ENCODE measurements at regions not wholly inside any gene's neighbourhood (a gene's known extent, or its start where the extent isn't known, plus 50 kb on each side); places are given as distances from the start of the nearest gene placed in this dataset.
A peak's percentile ranks its signal among the peaks of the same experiment; 100 is the strongest.
"Not testable (repeated sequence)": the region's sequence is repeated elsewhere in the genome, so short reads cannot be mapped to it uniquely, and the experiment has no call there.

- no peaks in the 10 kb centered on the region for H3K27me3 ChIP-seq
- H3K9me3 ChIP-seq: no peaks in the 10 kb centered on the region
- TF ChIP-seq CTCF (IDR thresholded peaks at IDR 0.05; ENCODE audit: low read depth, low read length): no peak
- H3K36me3 ChIP-seq: no peaks in the 10 kb centered on the region
- no peak overlapping the region for H3K4me3 ChIP-seq (ENCODE audit: low read depth, low read length)
- H3K4me1 ChIP-seq: peaks cover 9% of the 10 kb centered on the region
- no peak for DNase-seq
Measured at GRCh38 chr7:46607176-46607575, 686.1 kb upstream of the IGFBP3 start.

- no peak for TF ChIP-seq CTCF (IDR thresholded peaks at IDR 0.05; ENCODE audit: low read depth, low read length)
- no peak for DNase-seq
- H3K27me3 ChIP-seq: no peaks in the 10 kb centered on the region
- H3K9me3 ChIP-seq: no peaks in the 10 kb centered on the region
- no peaks in the 10 kb centered on the region for H3K36me3 ChIP-seq
- H3K4me1 ChIP-seq: peaks cover 9% of the 10 kb centered on the region
- H3K4me3 ChIP-seq (ENCODE audit: low read depth, low read length): no peak overlapping the region
Measured at GRCh38 chr7:46606761-46607160, 685.7 kb upstream of the IGFBP3 start.

DNA sequence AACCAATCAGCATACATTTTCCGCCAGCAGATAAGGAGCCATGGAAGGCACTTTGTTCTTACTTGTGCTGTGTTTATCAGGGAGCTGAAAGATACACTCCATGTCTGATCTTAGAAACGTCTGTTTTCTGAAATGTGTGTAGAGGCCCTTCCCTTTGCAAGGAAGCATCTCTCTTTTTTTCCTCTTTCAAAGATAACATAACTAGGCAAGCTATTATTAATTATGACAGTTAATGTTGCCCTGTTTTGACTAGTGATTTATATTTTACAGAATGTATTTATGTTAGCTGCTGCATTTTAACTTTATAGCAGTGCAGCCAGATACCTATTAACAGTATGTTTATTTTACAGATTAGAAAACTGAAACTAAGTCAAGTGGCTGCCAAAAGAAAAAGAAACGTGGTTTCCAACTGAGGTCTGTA lies 683.2 kb upstream of the IGFBP3 start:
- no peak for TF ChIP-seq CTCF (IDR thresholded peaks at IDR 0.05; ENCODE audit: low read depth, low read length)
- Histone ChIP-seq H3K9me3 (no peaks in the 10 kb centered on the region), H3K4me1 (peaks cover 9% of the 10 kb centered on the region), H3K27me3 (no peaks in the 10 kb centered on the region), H3K4me3 (ENCODE audit: low read depth, low read length) (no peak overlapping the region), H3K36me3 (no peaks in the 10 kb centered on the region)
- DNase-seq: no peak

GRCh38 chr7:46603780-46604179 lies 682.7 kb upstream of the IGFBP3 start:
- Histone ChIP-seq H3K4me1 (peaks cover 9% of the 10 kb centered on the region), H3K4me3 (ENCODE audit: low read depth, low read length) (no peak overlapping the region), H3K36me3 (no peaks in the 10 kb centered on the region), H3K9me3 (no peaks in the 10 kb centered on the region), H3K27me3 (no peaks in the 10 kb centered on the region)
- DNase-seq: peak; percentile 72
- TF ChIP-seq CTCF (IDR thresholded peaks at IDR 0.05; ENCODE audit: low read depth, low read length): no peak

GRCh38 chr7:46603296-46603752 lies 682.3 kb upstream of the IGFBP3 start:
- no peak overlapping the region for H3K4me3 ChIP-seq (ENCODE audit: low read depth, low read length)
- no peaks in the 10 kb centered on the region for H3K27me3 ChIP-seq
- H3K36me3 ChIP-seq: no peaks in the 10 kb centered on the region
- H3K4me1 ChIP-seq: peaks cover 9% of the 10 kb centered on the region
- DNase-seq: no peak
- no peak for TF ChIP-seq CTCF (IDR thresholded peaks at IDR 0.05; ENCODE audit: low read depth, low read length)
- H3K9me3 ChIP-seq: no peaks in the 10 kb centered on the region

DNA sequence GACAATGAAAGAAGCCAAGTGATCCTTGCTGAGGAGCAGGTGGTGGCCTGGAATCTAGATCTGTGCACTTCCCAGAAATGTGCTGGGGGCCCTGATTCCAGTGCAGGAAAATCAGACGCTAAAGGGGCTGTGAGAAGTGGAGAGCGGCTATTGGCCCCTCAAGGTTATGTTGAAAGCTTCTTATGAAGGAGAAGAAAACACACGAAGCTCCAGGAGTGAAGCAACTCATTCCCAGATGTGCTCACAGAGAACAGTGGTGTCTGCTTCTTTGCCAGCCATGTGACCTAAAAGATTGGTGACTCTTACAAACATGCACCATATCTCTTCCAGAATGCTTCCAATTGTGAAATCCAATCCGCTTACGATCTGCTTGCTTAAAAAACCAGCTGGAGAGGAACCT lies 679.3 kb upstream of the IGFBP3 start:
- peaks cover 15% of the 10 kb centered on the region for H3K4me1 ChIP-seq
- no peak for TF ChIP-seq CTCF (IDR thresholded peaks at IDR 0.05; ENCODE audit: low read depth, low read length)
- no peaks in the 10 kb centered on the region for H3K9me3 ChIP-seq
- no peak for DNase-seq
- H3K36me3 ChIP-seq: no peaks in the 10 kb centered on the region
- no peak overlapping the region for H3K4me3 ChIP-seq (ENCODE audit: low read depth, low read length)
- H3K27me3 ChIP-seq: no peaks in the 10 kb centered on the region

DNA sequence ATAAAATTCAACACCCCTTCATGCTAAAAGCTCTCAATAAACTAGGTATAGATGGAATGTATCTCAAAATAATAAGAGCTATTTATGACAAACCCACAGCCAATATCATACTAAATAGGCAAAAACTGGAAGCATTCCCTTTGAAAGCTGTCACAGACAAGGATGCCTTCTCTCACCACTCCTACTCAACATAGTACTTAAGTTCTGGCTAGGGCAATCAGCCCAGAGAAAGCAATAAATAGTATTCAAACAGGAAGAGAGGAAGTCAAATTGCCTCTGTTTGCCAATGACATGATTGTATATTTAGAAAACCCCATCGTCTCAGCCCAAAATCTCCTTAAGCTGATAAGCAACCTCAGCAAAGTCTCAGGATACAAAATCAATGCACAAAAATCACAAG lies 673.8 kb upstream of the IGFBP3 start:
- H3K4me3 ChIP-seq (ENCODE audit: low read depth, low read length); H3K36me3 ChIP-seq; H3K4me1 ChIP-seq; H3K9me3 ChIP-seq; H3K27me3 ChIP-seq; DNase-seq: not testable (repeated sequence)

DNA sequence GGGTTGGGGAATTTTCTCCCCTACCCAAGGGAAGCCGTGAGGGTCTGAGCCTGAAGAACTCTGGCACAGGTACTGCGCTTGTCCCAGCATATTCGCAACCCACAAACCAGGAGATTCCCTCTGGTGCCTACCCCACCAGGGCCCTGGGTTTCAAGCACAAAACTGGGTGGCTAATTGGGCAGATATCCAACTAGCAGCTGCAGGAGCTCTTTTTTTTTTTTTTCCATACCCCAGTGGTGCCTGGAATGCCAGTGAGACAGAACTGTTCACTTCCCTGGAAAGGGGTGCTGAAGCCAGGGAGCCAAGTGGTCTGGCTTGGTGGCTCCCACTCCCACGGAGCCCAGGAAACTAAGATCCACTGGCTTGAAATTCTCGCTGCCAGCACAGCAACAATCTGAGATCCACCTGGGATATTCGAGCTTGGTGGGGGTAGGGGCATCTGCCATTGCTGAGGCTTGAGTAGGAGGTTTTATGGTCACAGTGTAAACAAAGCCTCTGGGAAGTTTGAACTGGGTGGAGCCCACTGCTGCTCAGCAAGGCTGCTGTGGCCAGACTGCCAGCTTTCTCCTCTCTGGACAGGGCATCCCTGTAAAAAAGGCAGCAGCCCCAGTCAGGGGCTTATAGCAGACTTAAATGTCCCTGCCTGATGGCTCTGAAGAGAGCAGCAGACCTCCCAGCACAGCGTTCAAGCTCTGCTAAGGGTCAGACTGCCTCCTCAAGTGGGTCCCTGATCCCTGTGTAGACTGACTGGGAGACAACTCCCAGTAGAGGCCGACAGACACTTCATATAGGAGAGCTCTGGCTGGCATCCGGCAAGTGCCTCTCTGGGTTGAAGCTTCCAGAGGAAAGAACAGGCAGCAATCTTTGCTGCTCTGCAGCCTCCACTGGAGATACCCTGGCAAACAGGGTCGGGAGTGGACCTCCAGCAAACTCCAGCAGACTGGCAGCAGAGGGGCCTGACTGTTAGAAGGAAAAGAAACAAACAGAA lies 670.1 kb upstream of the IGFBP3 start:
- H3K4me1 ChIP-seq; H3K9me3 ChIP-seq; H3K4me3 ChIP-seq (ENCODE audit: low read depth, low read length); DNase-seq; H3K36me3 ChIP-seq; H3K27me3 ChIP-seq: not testable (repeated sequence)

Measured in BE2C (cell line).